ENCODE measurements at regions not wholly inside any gene's neighbourhood (a gene's known extent, or its start where the extent isn't known, plus 50 kb on each side); places are given as distances from the start of the nearest gene placed in this dataset.

DNA sequence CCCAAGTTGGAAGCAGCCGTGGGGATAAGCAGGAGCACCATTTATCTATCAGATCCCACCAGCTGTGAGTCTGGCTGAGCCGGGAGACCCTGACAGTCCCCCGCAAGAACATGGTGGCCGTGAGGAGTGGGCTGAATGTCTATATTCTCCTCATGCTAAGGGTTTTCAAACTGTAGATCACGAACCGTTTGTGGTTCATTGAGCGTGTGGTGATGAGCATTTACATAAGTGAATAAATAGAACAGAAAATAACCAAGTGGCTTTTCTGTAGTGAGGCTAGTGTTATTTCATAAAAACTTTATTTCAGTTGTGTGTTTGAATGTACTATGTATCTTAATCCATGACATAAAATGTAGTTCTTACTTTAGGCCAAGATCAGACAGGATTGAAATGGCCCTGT lies 190.2 kb upstream of the APCDD1 start:
- DNase-seq (ENCODE audit: low read depth in 4 of 4, low spot score in 3 of 4): no peak

- DNase-seq (ENCODE audit: low read depth in 4 of 4, low spot score in 3 of 4): no peak
Observed at GRCh38 chr18:10265560-10266333, 188.7 kb upstream of the APCDD1 start.

- DNase-seq (ENCODE audit: low read depth in 4 of 4, low spot score in 3 of 4): no peak
Observed at GRCh38 chr18:10266334-10266590, 188.2 kb upstream of the APCDD1 start.

DNA sequence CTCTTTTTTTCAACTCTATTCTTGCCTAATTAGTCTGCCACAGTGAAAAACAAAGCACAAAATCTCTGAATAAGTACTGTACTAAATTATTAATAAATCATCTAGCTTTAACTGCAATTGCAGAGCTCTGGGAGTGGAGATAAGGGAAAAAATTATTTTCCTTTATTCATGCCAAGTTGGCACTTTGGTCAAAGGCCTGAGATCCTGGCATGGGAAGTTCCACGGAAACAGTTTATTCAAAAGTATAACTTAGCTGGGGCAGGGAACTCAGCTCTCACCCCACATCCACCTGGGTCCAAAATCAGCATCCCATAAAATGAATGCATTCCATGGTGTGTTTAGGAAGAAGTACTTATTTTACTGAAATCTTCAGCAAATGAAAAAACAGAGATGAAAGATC lies 185.2 kb upstream of the APCDD1 start:
- DNase-seq (ENCODE audit: low read depth in 4 of 4, low spot score in 3 of 4): no peak

- no peak for DNase-seq (ENCODE audit: low read depth in 4 of 4, low spot score in 3 of 4)
Observed at GRCh38 chr18:10270151-10270571, 184.3 kb upstream of the APCDD1 start.

DNA sequence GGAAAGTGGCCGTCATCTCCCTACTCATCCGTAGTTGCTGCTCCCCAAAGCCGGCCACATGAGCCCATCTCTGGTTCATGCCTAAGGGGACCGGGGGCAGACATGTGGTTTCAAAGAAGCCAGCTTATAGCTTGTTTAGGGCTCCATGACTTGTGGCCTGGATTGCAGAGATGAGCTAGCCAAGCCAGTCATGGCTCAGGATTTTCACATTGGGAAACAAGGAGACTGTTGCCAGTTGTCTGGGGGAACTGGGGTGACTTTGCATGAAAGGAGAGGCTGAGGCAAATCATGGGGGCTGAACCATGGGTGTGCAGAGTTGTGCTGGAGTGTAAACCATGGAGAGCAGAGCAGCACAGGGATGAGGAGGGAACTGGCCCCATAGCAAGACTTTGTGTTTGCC lies 183.0 kb upstream of the APCDD1 start:
- DNase-seq (ENCODE audit: low read depth in 4 of 4, low spot score in 3 of 4): no peak

DNA sequence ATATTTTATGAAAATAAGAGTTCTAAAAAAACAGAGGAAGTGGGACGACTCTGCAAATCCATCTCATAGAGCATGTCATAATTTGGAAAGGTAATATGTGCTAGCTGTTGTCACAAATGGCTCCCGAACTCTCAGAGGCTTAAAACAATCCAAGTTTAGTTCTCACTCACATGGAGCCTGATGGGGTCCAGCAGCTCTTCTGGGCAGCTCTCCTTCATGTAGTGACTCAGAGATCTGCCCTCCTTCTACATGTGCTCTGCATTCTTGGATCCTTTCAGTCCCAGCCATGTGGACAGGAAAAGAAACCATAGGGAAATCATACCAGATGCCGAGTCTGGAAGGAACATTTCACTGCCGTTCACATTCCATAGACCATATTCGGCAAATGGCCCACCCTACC lies 180.1 kb upstream of the APCDD1 start:
- no peak for DNase-seq (ENCODE audit: low read depth in 4 of 4, low spot score in 3 of 4)

GRCh38 chr18:10275486-10275885 lies 178.9 kb upstream of the APCDD1 start:
- DNase-seq (ENCODE audit: low read depth in 4 of 4, low spot score in 3 of 4): no peak

DNA sequence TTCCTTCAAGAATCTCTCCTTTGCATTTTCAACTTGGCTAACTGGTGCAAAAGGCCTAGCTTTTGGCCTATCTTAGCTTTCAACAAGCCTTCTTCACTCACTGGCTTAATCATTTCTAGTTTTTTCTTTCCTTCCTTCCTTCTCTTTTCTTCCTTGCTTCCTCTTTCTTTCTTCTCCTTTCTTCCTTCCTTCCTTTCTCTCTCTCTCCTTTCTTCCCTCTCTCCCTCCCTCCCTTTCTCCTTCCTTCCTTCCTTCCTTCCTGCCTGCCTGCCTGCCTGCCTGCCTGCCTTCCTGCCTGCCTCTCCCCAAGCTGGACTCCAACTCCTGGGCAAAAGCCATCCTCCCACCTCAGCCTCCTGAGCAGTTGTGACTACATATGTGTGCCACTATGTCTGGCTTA lies 176.2 kb upstream of the APCDD1 start:
- no peak for DNase-seq (ENCODE audit: low read depth in 4 of 4, low spot score in 3 of 4)

- DNase-seq (ENCODE audit: low read depth in 4 of 4, low spot score in 3 of 4): no peak
Observed at GRCh38 chr18:10279471-10279870, 175.0 kb upstream of the APCDD1 start.

- no peak for DNase-seq (ENCODE audit: low read depth in 4 of 4, low spot score in 3 of 4)
Observed at GRCh38 chr18:10279905-10280644, 174.4 kb upstream of the APCDD1 start.

- DNase-seq (ENCODE audit: low read depth in 4 of 4, low spot score in 3 of 4): peak in 2 of 4 donors; percentile 43 to 47
Observed at GRCh38 chr18:10284540-10285282, 169.7 kb upstream of the APCDD1 start.

GRCh38 chr18:10285283-10285640 lies 169.2 kb upstream of the APCDD1 start:
- DNase-seq (ENCODE audit: low read depth in 4 of 4, low spot score in 3 of 4): no peak

GRCh38 chr18:10286580-10287150 lies 167.8 kb upstream of the APCDD1 start:
- no peak for DNase-seq (ENCODE audit: low read depth in 4 of 4, low spot score in 3 of 4)

DNA sequence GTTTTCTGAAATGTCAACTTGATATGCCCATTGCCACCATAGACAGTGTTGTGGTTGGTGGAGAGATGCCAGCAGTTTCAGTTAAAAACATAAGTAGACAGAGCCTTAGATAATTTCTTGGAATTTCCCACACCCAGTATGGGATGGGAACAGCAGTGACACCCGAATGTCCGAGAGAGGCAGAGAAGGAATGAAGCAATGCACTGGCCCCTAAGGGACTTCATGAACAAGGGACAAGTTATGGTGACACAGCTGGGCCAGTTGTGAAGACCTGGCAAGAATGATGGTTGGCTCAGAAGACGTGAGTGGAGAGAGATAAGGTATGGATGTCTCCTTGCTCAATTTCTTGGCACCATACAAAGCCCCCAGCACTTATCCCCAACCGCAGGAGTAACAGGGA lies 165.2 kb upstream of the APCDD1 start:
- DNase-seq (ENCODE audit: low read depth in 4 of 4, low spot score in 3 of 4): no peak

DNA sequence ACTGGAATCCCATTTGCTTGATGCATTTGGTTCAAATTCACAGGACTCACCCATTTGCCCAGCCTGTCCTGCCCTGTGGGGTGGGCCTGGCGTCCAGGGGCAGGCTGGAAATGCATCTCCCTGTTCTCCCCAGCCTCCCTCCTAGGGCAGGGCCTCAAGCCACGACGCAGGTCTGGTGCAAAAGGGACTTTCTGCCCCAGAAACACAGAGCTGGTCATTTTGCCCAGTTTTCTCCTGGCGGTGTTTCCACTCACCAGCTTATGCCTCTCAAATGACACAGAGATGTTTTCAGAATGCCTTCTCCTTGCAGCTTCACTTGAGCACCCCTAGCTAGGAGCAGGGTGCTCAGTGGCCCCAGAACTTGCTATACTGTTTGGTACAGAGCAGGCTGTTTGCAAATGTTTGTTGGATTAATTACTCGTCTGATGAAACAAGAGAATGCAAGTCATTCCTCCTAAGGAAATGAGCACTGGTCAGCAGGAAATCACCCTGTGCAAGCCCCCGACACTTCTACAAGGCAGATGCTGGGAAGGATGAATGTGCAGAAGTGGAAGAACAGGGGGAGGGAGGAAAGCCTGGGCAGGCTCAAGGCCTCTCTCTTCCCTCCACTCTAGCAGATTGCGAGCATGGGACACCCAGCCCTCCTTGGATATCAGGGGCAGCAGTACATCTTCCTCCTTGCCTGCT lies 164.3 kb upstream of the APCDD1 start:
- peak in 1 of 4 donors; percentile 41 for DNase-seq (ENCODE audit: low read depth in 4 of 4, low spot score in 3 of 4)

- no peak for DNase-seq (ENCODE audit: low read depth in 4 of 4, low spot score in 3 of 4)
Observed at GRCh38 chr18:10290638-10291235, 163.7 kb upstream of the APCDD1 start.

DNA sequence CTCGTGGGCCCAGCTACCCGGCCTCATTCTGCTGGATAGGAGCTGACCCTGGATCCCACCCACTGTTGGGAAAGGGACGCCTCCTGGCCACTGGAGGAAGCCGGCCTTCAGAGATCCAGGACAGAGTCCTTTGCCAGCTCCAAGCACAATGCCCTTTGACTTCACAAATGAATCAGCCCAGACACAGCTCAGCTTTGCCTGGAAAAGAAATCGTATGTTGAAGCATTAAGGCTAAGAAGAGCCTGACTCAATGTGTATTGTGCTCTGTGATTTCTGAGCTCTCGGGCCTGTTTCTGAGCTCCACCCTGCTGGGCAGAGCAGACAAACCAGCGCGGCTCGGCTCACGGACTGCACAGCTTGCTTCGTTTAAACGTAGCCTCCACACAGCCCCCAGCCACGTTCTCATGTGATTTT lies 162.9 kb upstream of the APCDD1 start:
- DNase-seq (ENCODE audit: low read depth in 4 of 4, low spot score in 3 of 4): no peak

- DNase-seq (ENCODE audit: low read depth in 4 of 4, low spot score in 3 of 4): no peak
Observed at GRCh38 chr18:10293966-10294365, 160.5 kb upstream of the APCDD1 start.

DNA sequence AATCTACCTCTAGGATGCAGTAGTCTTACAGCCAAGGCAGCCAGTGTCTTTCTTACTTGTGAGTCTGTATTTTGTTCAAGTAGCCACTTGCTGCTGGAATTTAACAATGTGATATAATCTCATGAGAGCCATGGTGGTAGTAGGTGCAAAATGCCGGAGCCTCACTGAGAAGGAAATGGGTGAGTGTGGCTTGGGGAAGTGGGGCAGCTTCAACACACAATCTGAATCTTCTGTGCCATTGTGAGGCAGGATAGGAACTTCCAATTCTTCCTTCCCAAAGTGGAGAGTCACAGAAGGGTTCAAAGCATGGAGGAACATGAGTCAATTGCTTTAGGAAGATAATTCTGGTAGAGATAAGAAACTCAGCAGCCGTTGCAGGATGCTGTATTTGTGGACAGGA lies 158.7 kb upstream of the APCDD1 start:
- DNase-seq (ENCODE audit: low read depth in 4 of 4, low spot score in 3 of 4): no peak

DNA sequence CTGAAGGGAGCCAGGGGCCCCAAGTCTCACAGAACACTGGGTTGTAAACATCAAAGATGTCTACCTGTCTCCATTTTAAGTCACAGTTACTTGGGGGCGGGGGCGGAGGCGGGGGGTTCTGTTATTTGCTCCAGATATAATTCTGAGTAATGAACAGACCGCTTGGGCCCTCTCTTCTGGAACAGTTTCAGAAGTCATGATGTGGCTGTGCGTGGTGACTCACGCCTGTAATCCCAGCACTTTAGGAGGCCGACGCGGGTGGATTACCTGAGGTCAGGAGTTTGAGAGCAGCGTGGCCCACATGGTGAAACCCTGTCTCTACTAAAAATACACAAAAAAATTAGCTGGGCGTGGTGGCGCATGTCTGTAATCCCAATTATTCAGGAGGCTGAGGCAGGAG lies 157.9 kb upstream of the APCDD1 start:
- DNase-seq (ENCODE audit: low read depth in 4 of 4, low spot score in 3 of 4): no peak
